Vagina (tissue), 2 donors: ENCODE measurements at regions not wholly inside any gene's neighbourhood (a gene's known extent, or its start where the extent isn't known, plus 50 kb on each side); places are given as distances from the start of the nearest gene placed in this dataset.

Experiments
- DNase-seq, 2 donors: peaks; one replicate each; pipeline ENCODE4 v3.0.0-alpha.2; 2017; ENCODE audit errors: extremely low spot score in 2 of 2
- H3K27ac ChIP-seq: fragments of 200-600 bp; sonication (generic); one replicate; pipeline ENCODE4 v1.5.1; 2019
- H3K27me3 ChIP-seq: fragments of 200-600 bp; sonication (generic); one replicate; pipeline ENCODE4 v1.5.1; 2019
- H3K36me3 ChIP-seq, 2 donors: fragments of 200-600 bp; sonication (generic); one replicate each; pipeline ENCODE4 v1.5.1; 2017 to 2019
- H3K4me1 ChIP-seq: fragments of 200-600 bp; sonication (generic); one replicate; pipeline ENCODE4 v1.5.1; 2019
- H3K4me3 ChIP-seq, 2 donors: fragments of 200-600 bp; sonication (generic); 1 replicate in 1 of 2; 2 replicates in 1 of 2; pipeline ENCODE4 v1.5.1; 2016 to 2019
- H3K9me3 ChIP-seq: fragments of 200-600 bp; sonication (generic); one replicate; pipeline ENCODE4 v1.5.1; 2019
- POLR2A ChIP-seq, 2 donors: fragments of 450-650 bp; IDR thresholded peaks; one replicate each; pipeline ENCODE4 v1.6.1; 2017; ENCODE audit warnings: antibody characterized with exemption in 2 of 2, mild to moderate bottlenecking in 2 of 2, moderate library complexity in 2 of 2
- POLR2AphosphoS5 ChIP-seq, 2 donors: sonication (generic); formaldehyde crosslinking; IDR thresholded peaks; one replicate each; pipeline ENCODE4 v1.9.0; 2017; ENCODE audit warnings: antibody characterized with exemption in 2 of 2, mild to moderate bottlenecking in 2 of 2, low read depth in 1 of 2; ENCODE audit not compliant: insufficient read depth in 1 of 2
- intact Hi-C: fragments of 100-400 bp; cut with DNase I; formaldehyde crosslinking; loops from one replicate; pipeline ENCODE4 v1.15.1; 2023
- TF ChIP-seq, protein P1 (sequence below), 3 experiments: fragments of 450-650 bp in 2 of 3; fragments of 200-600 bp in 1 of 3; sonication (generic) in 1 of 3; IDR thresholded peaks; one replicate each; pipeline ENCODE4 v1.5.1; 2017 to 2019; ENCODE audit warnings: antibody characterized with exemption in 3 of 3, mild to moderate bottlenecking in 2 of 3, moderate library complexity in 2 of 3

- peaks cover 20% of the 10 kb centered on the region for H3K4me1 ChIP-seq
These were observed 535.5 kb downstream of the MID1IP1 start for GRCh38 chrX:39336671-39337311.

GRCh38 chrX:39337451-39337850 is 536.2 kb downstream of the MID1IP1 start:
- Histone ChIP-seq H3K27me3 (no peaks in the 10 kb centered on the region), H3K27ac (no peak overlapping the region)
- intact Hi-C loops = no loop called here

More at GRCh38 chrX:39336671-39337311, 535.5 kb downstream of the MID1IP1 start:
- no peak overlapping the region for H3K27ac ChIP-seq
- no peaks in the 10 kb centered on the region for H3K9me3 ChIP-seq
- TF ChIP-seq, protein P1, sequence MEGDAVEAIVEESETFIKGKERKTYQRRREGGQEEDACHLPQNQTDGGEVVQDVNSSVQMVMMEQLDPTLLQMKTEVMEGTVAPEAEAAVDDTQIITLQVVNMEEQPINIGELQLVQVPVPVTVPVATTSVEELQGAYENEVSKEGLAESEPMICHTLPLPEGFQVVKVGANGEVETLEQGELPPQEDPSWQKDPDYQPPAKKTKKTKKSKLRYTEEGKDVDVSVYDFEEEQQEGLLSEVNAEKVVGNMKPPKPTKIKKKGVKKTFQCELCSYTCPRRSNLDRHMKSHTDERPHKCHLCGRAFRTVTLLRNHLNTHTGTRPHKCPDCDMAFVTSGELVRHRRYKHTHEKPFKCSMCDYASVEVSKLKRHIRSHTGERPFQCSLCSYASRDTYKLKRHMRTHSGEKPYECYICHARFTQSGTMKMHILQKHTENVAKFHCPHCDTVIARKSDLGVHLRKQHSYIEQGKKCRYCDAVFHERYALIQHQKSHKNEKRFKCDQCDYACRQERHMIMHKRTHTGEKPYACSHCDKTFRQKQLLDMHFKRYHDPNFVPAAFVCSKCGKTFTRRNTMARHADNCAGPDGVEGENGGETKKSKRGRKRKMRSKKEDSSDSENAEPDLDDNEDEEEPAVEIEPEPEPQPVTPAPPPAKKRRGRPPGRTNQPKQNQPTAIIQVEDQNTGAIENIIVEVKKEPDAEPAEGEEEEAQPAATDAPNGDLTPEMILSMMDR (IDR thresholded peaks at IDR 0.05) = no peak
- no peak for TF ChIP-seq POLR2A (IDR thresholded peaks at IDR 0.05)
- no peak for TF ChIP-seq POLR2AphosphoS5 (IDR thresholded peaks at IDR 0.05; ENCODE audit: insufficient read depth in 1 of 2, low read depth in 1 of 2)
- no peak overlapping the region for H3K4me3 ChIP-seq
- no peaks in the 10 kb centered on the region for H3K27me3 ChIP-seq
- intact Hi-C loops = no loop called here
- H3K36me3 ChIP-seq = no peaks in the 10 kb centered on the region
- no peak for DNase-seq

GRCh38 chrX:39338583-39338982 is 537.3 kb downstream of the MID1IP1 start:
- Histone ChIP-seq H3K4me1 (peaks cover 20% of the 10 kb centered on the region), H3K36me3 (no peaks in the 10 kb centered on the region), H3K9me3 (no peaks in the 10 kb centered on the region), H3K27me3 (no peaks in the 10 kb centered on the region), H3K27ac (no peak overlapping the region), H3K4me3 (no peak overlapping the region)
- no peak for DNase-seq
- intact Hi-C loops = no loop called here
- no peak for TF ChIP-seq POLR2AphosphoS5 (IDR thresholded peaks at IDR 0.05; ENCODE audit: insufficient read depth in 1 of 2, low read depth in 1 of 2)
- TF ChIP-seq, protein P1 (IDR thresholded peaks at IDR 0.05) = no peak
- TF ChIP-seq POLR2A (IDR thresholded peaks at IDR 0.05) = no peak

More at GRCh38 chrX:39337451-39337850, 536.2 kb downstream of the MID1IP1 start:
- no peaks in the 10 kb centered on the region for H3K9me3 ChIP-seq
- TF ChIP-seq, protein P1 (IDR thresholded peaks at IDR 0.05) = no peak
- no peak for TF ChIP-seq POLR2A (IDR thresholded peaks at IDR 0.05)
- TF ChIP-seq POLR2AphosphoS5 (IDR thresholded peaks at IDR 0.05; ENCODE audit: insufficient read depth in 1 of 2, low read depth in 1 of 2) = no peak
- DNase-seq = no peak
- H3K4me1 ChIP-seq = peaks cover 20% of the 10 kb centered on the region
- H3K4me3 ChIP-seq = no peak overlapping the region
- no peaks in the 10 kb centered on the region for H3K36me3 ChIP-seq

DNA sequence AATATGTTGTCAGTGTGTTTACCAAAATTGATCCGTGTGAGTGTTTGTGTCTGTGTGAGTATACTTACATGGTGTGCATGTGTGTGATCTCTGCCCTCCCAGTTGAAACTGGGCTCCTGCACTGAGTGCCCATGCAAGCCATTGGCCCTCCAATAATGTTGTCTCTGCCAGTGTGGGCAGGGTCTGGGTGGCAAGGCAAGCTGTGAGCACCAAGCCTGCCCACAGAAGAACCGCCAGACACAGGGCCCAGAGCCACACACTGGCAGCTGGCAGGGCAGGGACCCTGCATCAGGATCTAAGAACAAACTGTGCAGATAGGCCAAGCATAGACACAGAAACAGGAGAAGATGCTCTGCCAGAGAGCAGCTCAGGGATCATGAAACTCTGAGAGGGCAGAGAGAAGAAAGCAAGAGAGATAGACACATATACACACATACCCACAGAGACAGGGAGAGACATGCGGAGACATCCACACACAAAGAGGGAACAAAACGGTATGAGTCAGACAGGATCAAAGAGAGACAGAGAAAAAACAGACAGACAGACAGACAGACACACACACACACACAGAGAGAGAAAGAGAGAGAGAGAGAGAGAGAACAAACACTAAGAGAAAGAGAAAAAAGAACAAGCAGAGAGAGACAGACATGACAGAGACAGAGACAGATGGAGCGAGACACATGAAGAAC is 555.0 kb downstream of the MID1IP1 start:
- no peak overlapping the region for H3K4me3 ChIP-seq
- no peaks in the 10 kb centered on the region for H3K4me1 ChIP-seq
- no peaks in the 10 kb centered on the region for H3K27me3 ChIP-seq
- TF ChIP-seq, protein P1 (IDR thresholded peaks at IDR 0.05) = no peak
- no peak for TF ChIP-seq POLR2A (IDR thresholded peaks at IDR 0.05)
- no peak for TF ChIP-seq POLR2AphosphoS5 (IDR thresholded peaks at IDR 0.05; ENCODE audit: insufficient read depth in 1 of 2, low read depth in 1 of 2)
- no peaks in the 10 kb centered on the region for H3K36me3 ChIP-seq
- no peaks in the 10 kb centered on the region for H3K9me3 ChIP-seq
- no peak overlapping the region for H3K27ac ChIP-seq
- DNase-seq = no peak
- intact Hi-C loops = no loop called here

- Histone ChIP-seq H3K27me3 (no peaks in the 10 kb centered on the region), H3K9me3 (no peaks in the 10 kb centered on the region), H3K36me3 (no peaks in the 10 kb centered on the region), H3K4me1 (no peaks in the 10 kb centered on the region), H3K4me3 (no peak overlapping the region), H3K27ac (no peak overlapping the region)
- intact Hi-C loops = no loop called here
- no peak for DNase-seq
- TF ChIP-seq POLR2A (IDR thresholded peaks at IDR 0.05) (no peak), POLR2AphosphoS5 (IDR thresholded peaks at IDR 0.05; ENCODE audit: insufficient read depth in 1 of 2, low read depth in 1 of 2) (no peak)
- TF ChIP-seq, protein P1 (IDR thresholded peaks at IDR 0.05) = no peak
These were observed 558.8 kb downstream of the MID1IP1 start for GRCh38 chrX:39360101-39360500.
